PC-9 (cell line): ENCODE measurements at regions not wholly inside any gene's neighbourhood (a gene's known extent, or its start where the extent isn't known, plus 50 kb on each side); places are given as distances from the start of the nearest gene placed in this dataset.

Source experiments
- BruUV-seq: library from RNA; stranded (reverse); fragments of 400-500 nt; replicated peaks from 2 replicates; lab custom pipeline; 2021; lab: Mats Ljungman, UMichigan
- CTCF ChIA-PET: fragments of 300-600 bp; sonication (Branson Sonifier 250); formaldehyde crosslinking; loops from one replicate; lab custom pipeline; 2022; ENCODE audit warnings: antibody characterized with exemption; lab: Charles Lee
- POLR2A ChIA-PET: fragments of 300-600 bp; sonication (Branson Sonifier 250); formaldehyde crosslinking; loops from one replicate; lab custom pipeline; 2022; ENCODE audit warnings: antibody characterized with exemption; ENCODE audit not compliant: unreplicated experiment; lab: Charles Lee
- DNase-seq, 2 experiments: peaks; one replicate each; pipeline versions ENCODE4 v3.0.0 to v3.0.0-alpha.2; 2015 to 2022; ENCODE audit warnings: mixed read lengths in 1 of 2
- H2AFZ ChIP-seq: fragments of 200-600 bp; sonication (generic); 2 replicates; pipeline ENCODE4 v1.8.1; 2017; ENCODE audit warnings: antibody characterized with exemption
- H3F3A ChIP-seq: fragments of 200-600 bp; sonication (generic); 2 replicates; pipeline ENCODE4 v1.8.1; 2017; ENCODE audit warnings: antibody characterized with exemption, mild to moderate bottlenecking, low read depth; ENCODE audit not compliant: insufficient read depth
- H3K27ac ChIP-seq: fragments of 200-600 bp; sonication (generic); 2 replicates; pipeline ENCODE4 v1.6.1; 2016; ENCODE audit warnings: mixed run types
- H3K27me3 ChIP-seq: fragments of 200-600 bp; sonication (generic); 2 replicates; pipeline ENCODE4 v1.6.1; 2016; ENCODE audit warnings: low read depth, mixed run types; ENCODE audit not compliant: insufficient read depth
- H3K36me3 ChIP-seq: fragments of 200-600 bp; sonication (generic); 2 replicates; pipeline ENCODE4 v1.6.1; 2016; ENCODE audit warnings: low read depth, mixed run types
- H3K4me1 ChIP-seq: fragments of 200-600 bp; sonication (generic); replicated peaks from 2 replicates; pipeline ENCODE4 v1.6.1; 2016; ENCODE audit warnings: mixed run types; ENCODE audit not compliant: insufficient read depth
- H3K4me2 ChIP-seq: fragments of 200-600 bp; sonication (generic); 2 replicates; pipeline ENCODE4 v1.6.1; 2017; ENCODE audit warnings: mixed run types
- H3K4me3 ChIP-seq: fragments of 200-600 bp; sonication (generic); 2 replicates; pipeline ENCODE4 v1.6.1; 2016; ENCODE audit warnings: mixed run types
- H3K79me2 ChIP-seq: fragments of 200-600 bp; sonication (generic); 2 replicates; pipeline ENCODE4 v1.6.1; 2017; ENCODE audit warnings: low read depth, mixed run types
- H3K9me2 ChIP-seq: fragments of 200-600 bp; sonication (generic); 2 replicates; pipeline ENCODE4 v1.8.1; 2017; ENCODE audit warnings: mild to moderate bottlenecking; ENCODE audit not compliant: insufficient read depth
- H3K9me3 ChIP-seq: fragments of 200-600 bp; sonication (generic); 2 replicates; pipeline ENCODE4 v1.8.1; 2016; ENCODE audit warnings: low read depth; ENCODE audit not compliant: insufficient read depth
- H4K20me1 ChIP-seq: fragments of 200-600 bp; sonication (generic); 2 replicates; pipeline ENCODE4 v1.8.1; 2017; ENCODE audit not compliant: insufficient read depth
- EZH2 ChIP-seq: fragments of 200-600 bp; sonication (generic); IDR thresholded peaks from 2 replicates; pipeline ENCODE4 v1.8.0; 2017; ENCODE audit warnings: antibody characterized with exemption, low read depth
- intact Hi-C: fragments of 100-400 bp; cut with micrococcal nuclease; formaldehyde crosslinking; loops from one replicate; pipeline ENCODE4 v1.10.0; 2022; ENCODE audit not compliant: unreplicated experiment
- TF ChIP-seq, protein P1 (sequence below): fragments of 200-600 bp; sonication (generic); conservative IDR thresholded peaks from 2 replicates; pipeline ENCODE4 v1.6.1; 2017; ENCODE audit warnings: mixed run types, antibody characterized with exemption, mild to moderate bottlenecking, moderate library complexity

DNA sequence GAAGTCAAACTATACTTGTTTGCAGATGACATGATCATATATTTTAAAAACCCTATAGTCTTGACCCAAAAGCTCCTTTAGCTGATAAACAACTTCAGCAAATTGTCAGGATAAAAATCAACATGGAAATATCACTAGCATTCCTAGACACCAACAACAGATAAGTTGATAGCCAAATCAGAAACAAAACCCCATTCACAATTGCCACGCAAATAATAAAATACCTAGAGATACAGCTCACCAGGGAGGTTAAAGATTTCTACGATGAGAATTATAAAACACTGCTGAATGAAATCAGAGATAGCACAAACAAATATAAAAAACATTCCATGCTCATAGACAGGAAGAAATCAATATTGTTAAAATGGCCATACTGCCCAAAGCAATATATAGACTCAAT lies 605.0 kb upstream of the GRIA3 start:
- H3K4me2 ChIP-seq, result no peak overlapping the region
- no peak overlapping the region for H2AFZ ChIP-seq
- no peaks in the 10 kb centered on the region for H3K27me3 ChIP-seq
- H3F3A ChIP-seq, result no peaks in the 10 kb centered on the region
- ChIA-PET CTCF (no interaction called here), POLR2A (no interaction called here)
- H3K9me2 ChIP-seq, result no peaks in the 10 kb centered on the region
- no peaks in the 10 kb centered on the region for H4K20me1 ChIP-seq
- H3K27ac ChIP-seq, result no peak overlapping the region
- no peaks in the 10 kb centered on the region for H3K36me3 ChIP-seq
- H3K79me2 ChIP-seq, result no peaks in the 10 kb centered on the region
- H3K9me3 ChIP-seq, result no peaks in the 10 kb centered on the region
- no peak for DNase-seq
- no peak overlapping the region for H3K4me3 ChIP-seq
- no peaks in the 10 kb centered on the region for H3K4me1 ChIP-seq
- intact Hi-C loops, result no loop called here
- no TSS peak for BruUV-seq
- TF ChIP-seq, protein P1, sequence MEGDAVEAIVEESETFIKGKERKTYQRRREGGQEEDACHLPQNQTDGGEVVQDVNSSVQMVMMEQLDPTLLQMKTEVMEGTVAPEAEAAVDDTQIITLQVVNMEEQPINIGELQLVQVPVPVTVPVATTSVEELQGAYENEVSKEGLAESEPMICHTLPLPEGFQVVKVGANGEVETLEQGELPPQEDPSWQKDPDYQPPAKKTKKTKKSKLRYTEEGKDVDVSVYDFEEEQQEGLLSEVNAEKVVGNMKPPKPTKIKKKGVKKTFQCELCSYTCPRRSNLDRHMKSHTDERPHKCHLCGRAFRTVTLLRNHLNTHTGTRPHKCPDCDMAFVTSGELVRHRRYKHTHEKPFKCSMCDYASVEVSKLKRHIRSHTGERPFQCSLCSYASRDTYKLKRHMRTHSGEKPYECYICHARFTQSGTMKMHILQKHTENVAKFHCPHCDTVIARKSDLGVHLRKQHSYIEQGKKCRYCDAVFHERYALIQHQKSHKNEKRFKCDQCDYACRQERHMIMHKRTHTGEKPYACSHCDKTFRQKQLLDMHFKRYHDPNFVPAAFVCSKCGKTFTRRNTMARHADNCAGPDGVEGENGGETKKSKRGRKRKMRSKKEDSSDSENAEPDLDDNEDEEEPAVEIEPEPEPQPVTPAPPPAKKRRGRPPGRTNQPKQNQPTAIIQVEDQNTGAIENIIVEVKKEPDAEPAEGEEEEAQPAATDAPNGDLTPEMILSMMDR, result no peak
- no peak for TF ChIP-seq EZH2

DNA sequence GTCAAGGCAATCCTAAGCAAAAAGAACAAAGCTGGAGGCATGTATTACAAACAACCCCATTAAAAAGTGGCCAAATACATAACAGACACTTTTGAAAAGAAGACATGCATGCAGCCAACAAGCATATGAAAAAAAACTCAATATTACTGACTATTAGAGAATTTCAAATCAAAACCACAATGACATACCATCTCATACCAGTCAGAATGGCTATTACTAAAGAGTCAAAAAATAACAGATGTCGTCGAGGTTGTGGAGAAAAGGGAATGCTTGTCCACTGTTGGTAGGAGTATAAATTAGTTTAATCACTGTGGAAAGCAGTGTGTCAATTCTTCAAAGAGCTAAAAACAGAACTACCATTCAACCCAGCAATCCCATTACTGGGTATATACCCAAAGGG lies 604.6 kb upstream of the GRIA3 start:
- Histone ChIP-seq H3K9me2 (no peaks in the 10 kb centered on the region), H3K9me3 (no peaks in the 10 kb centered on the region), H4K20me1 (no peaks in the 10 kb centered on the region), H3K4me2 (no peak overlapping the region), H3K4me3 (no peak overlapping the region), H3K27ac (no peak overlapping the region), H3K79me2 (no peaks in the 10 kb centered on the region), H2AFZ (no peak overlapping the region), H3F3A (no peaks in the 10 kb centered on the region), H3K4me1 (no peaks in the 10 kb centered on the region), H3K36me3 (no peaks in the 10 kb centered on the region), H3K27me3 (no peaks in the 10 kb centered on the region)
- no peak for DNase-seq
- POLR2A ChIA-PET, result no interaction called here
- intact Hi-C loops, result no loop called here
- CTCF ChIA-PET, result no interaction called here
- BruUV-seq, result no TSS peak
- TF ChIP-seq, protein P1, result no peak
- no peak for TF ChIP-seq EZH2

DNA sequence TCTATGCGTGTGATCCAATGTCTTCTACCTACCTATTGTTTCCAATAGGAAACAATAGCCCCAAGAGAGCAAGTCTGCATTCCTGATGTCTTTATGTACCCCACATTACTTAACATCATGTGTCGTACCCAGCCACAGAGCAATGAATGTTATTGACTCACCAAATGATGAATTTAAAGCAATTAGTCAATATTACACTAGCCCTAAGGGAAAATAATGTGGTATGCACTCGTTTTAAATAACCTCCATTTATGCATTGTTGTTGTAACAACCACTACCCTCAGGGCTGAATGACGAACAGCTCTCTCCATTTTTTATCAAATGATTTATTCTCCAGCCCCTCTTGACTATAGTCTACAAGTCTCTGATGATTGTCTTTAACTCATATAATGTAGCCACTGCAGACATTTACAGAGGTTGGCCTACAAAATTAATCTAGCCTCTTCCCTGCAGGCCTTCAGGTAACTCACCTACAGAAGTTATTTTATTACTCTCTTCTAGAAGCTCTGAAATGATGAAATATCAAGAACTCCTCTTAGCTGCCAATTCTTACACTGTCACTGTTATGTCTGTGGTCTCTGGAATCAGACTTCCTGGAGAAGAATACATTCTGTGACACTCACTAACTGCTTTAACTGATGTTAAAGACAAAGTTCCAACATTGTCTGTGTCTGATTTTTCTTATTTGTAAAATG lies 601.7 kb upstream of the GRIA3 start:
- H3K4me1 ChIP-seq, result no peaks in the 10 kb centered on the region
- intact Hi-C loops, result no loop called here
- no peaks in the 10 kb centered on the region for H3K79me2 ChIP-seq
- ChIA-PET POLR2A (no interaction called here), CTCF (no interaction called here)
- no peak for DNase-seq
- TF ChIP-seq, protein P1, result no peak
- TF ChIP-seq EZH2, result no peak
- no peaks in the 10 kb centered on the region for H3K27me3 ChIP-seq
- H2AFZ ChIP-seq, result no peak overlapping the region
- H3K4me2 ChIP-seq, result no peak overlapping the region
- no peaks in the 10 kb centered on the region for H4K20me1 ChIP-seq
- BruUV-seq, result no TSS peak
- H3K4me3 ChIP-seq, result no peak overlapping the region
- no peaks in the 10 kb centered on the region for H3K9me2 ChIP-seq
- no peaks in the 10 kb centered on the region for H3F3A ChIP-seq
- no peaks in the 10 kb centered on the region for H3K9me3 ChIP-seq
- H3K27ac ChIP-seq, result no peak overlapping the region
- no peaks in the 10 kb centered on the region for H3K36me3 ChIP-seq
